Hepatocyte (in vitro differentiated cells): ENCODE measurements at regions not wholly inside any gene's neighbourhood (a gene's known extent, or its start where the extent isn't known, plus 50 kb on each side); places are given as distances from the start of the nearest gene placed in this dataset.

Source experiments
- EZH2 ChIP-seq: fragments of 200-600 bp; sonication (generic); IDR thresholded peaks from 2 replicates; pipeline ENCODE4 v1.6.1; 2016; ENCODE audit warnings: antibody characterized with exemption, mild to moderate bottlenecking, borderline replicate concordance
- EZH2phosphoT487 ChIP-seq: fragments of 200-600 bp; sonication (generic); IDR thresholded peaks from one replicate; pipeline ENCODE4 v1.6.1; 2018; ENCODE audit warnings: antibody characterized with exemption, mild to moderate bottlenecking, low read depth, moderate library complexity; ENCODE audit not compliant: unreplicated experiment, severe bottlenecking
- TF ChIP-seq, protein P1 (sequence below): fragments of 200-600 bp; sonication (generic); IDR thresholded peaks from 2 replicates; pipeline ENCODE4 v1.5.1; 2016; ENCODE audit warnings: antibody characterized with exemption, mild to moderate bottlenecking; ENCODE audit not compliant: poor library complexity

GRCh38 chr1:88075813-88076212, 608.3 kb upstream of the PKN2 start:
- TF ChIP-seq, protein P1, sequence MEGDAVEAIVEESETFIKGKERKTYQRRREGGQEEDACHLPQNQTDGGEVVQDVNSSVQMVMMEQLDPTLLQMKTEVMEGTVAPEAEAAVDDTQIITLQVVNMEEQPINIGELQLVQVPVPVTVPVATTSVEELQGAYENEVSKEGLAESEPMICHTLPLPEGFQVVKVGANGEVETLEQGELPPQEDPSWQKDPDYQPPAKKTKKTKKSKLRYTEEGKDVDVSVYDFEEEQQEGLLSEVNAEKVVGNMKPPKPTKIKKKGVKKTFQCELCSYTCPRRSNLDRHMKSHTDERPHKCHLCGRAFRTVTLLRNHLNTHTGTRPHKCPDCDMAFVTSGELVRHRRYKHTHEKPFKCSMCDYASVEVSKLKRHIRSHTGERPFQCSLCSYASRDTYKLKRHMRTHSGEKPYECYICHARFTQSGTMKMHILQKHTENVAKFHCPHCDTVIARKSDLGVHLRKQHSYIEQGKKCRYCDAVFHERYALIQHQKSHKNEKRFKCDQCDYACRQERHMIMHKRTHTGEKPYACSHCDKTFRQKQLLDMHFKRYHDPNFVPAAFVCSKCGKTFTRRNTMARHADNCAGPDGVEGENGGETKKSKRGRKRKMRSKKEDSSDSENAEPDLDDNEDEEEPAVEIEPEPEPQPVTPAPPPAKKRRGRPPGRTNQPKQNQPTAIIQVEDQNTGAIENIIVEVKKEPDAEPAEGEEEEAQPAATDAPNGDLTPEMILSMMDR, result no peak
- no peak for TF ChIP-seq EZH2
- no peak for TF ChIP-seq EZH2phosphoT487
